Muscle of leg (tissue), 3 donors: ENCODE measurements at regions not wholly inside any gene's neighbourhood (a gene's known extent, or its start where the extent isn't known, plus 50 kb on each side); places are given as distances from the start of the nearest gene placed in this dataset.

Experiments used
- DNase-seq: peaks from one replicate; pipeline ENCODE4 v3.0.0; 2013
- H3K27ac ChIP-seq: one replicate; pipeline ENCODE4 v1.5.1; 2013; ENCODE audit warnings: mild to moderate bottlenecking, low read length, control low read depth
- H3K27me3 ChIP-seq: one replicate; pipeline ENCODE4 v1.6.1; 2013; ENCODE audit warnings: low read length; ENCODE audit not compliant: control insufficient read depth, insufficient read depth
- H3K36me3 ChIP-seq: one replicate; pipeline ENCODE4 v1.6.1; 2013; ENCODE audit warnings: low read length; ENCODE audit not compliant: control insufficient read depth, insufficient read depth
- H3K4me1 ChIP-seq: one replicate; pipeline ENCODE4 v1.6.1; 2013; ENCODE audit warnings: low read length; ENCODE audit not compliant: control insufficient read depth, insufficient read depth
- H3K4me3 ChIP-seq: one replicate; pipeline ENCODE4 v1.5.1; 2013; ENCODE audit warnings: low read length, control low read depth
- H3K9me3 ChIP-seq: replicated peaks from 2 replicates; pipeline ENCODE4 v1.6.1; 2013; ENCODE audit warnings: low read depth, low read length; ENCODE audit not compliant: control insufficient read depth
- WGBS: methylation state at CpG from one replicate; pipeline ENCODE4 v1.1.5; 2013; ENCODE audit warnings: missing lambda C conversion rate; ENCODE audit not compliant: insufficient coverage; 5-methylcytosine and 5-hydroxymethylcytosine counted together

DNA sequence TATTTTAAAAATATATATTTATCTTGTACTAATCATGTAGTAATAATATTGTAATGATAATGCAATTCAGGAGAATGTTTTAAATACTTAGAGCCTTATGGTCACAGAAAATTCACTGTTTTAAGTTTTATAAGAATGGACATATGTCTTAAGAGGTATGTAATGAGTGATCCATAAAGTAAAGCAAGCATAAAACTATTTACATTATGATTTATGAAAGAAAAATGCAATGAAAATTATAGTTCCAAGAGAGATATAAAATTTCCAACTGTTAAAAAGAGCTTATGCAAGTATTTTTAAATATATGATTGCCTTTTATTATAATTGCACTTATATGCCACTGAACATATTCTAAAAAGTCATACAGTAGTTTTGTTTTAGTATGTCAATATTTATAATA, 157.5 kb upstream of the TARS1 start:
- no peak overlapping the region for H3K27ac ChIP-seq
- H3K4me3 ChIP-seq, result no peak overlapping the region
- no peaks in the 10 kb centered on the region for H3K27me3 ChIP-seq
- no peaks in the 10 kb centered on the region for H3K4me1 ChIP-seq
- no peaks in the 10 kb centered on the region for H3K36me3 ChIP-seq
- DNase-seq, result no peak
- no peaks in the 10 kb centered on the region for H3K9me3 ChIP-seq

DNA sequence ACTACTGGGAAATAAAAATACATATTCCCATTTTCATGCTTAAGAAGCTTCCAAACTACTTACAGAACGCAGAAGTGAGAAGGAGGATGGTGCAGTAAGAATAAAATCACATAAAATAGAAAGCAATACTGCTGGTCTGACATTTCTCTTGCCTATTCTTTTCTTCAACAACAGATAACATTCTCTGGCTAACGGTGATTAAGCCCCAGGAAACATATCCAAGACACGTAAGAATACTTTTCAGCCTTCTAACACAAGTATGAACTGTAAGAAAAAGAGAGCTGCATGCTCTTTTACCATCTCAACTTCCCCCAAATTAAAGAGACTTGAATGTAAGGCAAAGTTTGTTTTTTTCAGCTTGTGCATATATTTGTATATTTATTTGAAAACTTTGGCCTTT, 156.1 kb upstream of the TARS1 start:
- Histone ChIP-seq H3K4me3 (no peak overlapping the region), H3K27ac (no peak overlapping the region), H3K27me3 (no peaks in the 10 kb centered on the region)

DNA sequence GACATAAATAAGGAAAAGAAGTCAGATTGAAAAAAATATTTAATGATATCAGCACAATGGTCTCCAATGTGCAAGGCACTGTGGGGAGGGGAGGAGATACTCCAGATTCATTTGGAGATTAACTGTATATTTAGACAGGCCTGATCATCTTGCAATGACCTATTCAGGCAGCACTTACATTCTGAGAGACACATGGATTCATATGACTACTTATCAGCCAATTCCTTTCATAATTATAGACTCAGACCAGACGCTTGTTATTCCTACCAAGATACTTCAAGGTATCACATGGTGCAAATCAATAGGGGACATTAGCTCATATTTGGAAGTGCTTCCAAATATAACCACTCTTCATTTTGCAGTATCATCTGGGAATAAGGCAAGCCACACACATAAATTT, 153.5 kb upstream of the TARS1 start:
- Histone ChIP-seq H3K36me3 (no peaks in the 10 kb centered on the region), H3K4me1 (no peaks in the 10 kb centered on the region), H3K27me3 (no peaks in the 10 kb centered on the region), H3K4me3 (no peak overlapping the region), H3K27ac (no peak overlapping the region), H3K9me3 (no peaks in the 10 kb centered on the region)
- no CpG with 5 or more reads among the region's 1 CpG for WGBS
- DNase-seq, result no peak

More for the DNA sequence above, 156.1 kb upstream of the TARS1 start:
- DNase-seq, result no peak
- no peaks in the 10 kb centered on the region for H3K9me3 ChIP-seq
- WGBS, result no CpG with 5 or more reads among the region's 3 CpGs
- H3K4me1 ChIP-seq, result no peaks in the 10 kb centered on the region
- H3K36me3 ChIP-seq, result no peaks in the 10 kb centered on the region

DNA sequence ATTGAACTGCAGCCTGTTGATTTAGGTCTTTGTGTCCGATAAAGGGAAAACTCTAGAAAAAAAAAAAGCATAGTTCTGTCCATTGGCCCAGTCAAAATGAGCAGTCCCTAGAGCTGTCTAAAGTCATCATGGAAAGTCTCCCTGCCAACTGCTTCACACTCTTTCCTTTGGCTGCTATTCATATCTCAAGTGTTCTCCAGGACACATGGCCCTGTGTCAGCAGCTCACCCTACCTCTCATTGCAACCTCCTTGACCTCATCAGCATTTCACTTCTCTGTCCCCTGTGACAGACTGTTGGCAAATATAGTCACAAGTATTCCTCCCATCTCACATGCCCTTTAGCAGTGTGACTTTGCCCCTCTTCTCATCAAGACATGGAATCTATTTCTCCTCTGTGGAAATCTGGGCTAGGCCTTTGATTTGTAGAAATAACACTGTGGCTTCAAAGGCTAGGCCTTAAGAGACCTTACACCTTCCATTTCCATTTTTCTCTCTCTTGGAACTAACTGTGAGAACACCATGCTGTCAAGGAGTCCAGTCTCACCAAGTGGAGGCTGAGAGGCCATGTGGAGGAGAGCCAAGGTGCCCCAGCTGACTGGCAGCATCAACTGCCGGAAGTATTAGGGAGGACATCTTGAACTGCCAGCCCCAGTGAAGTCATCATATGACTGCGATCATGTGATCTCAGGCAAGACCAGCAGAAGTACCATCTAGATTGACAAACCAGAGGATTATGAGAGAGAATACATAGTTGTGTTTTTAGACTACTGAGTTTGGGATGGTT, 149.4 kb upstream of the TARS1 start:
- peak overlapping the region; percentile 37 for H3K27ac ChIP-seq
- no peaks in the 10 kb centered on the region for H3K36me3 ChIP-seq
- 90% methylated on average over 2 of the region's 3 CpGs for WGBS
- no peaks in the 10 kb centered on the region for H3K9me3 ChIP-seq
- no peak for DNase-seq
- H3K27me3 ChIP-seq, result no peaks in the 10 kb centered on the region
- H3K4me3 ChIP-seq, result no peak overlapping the region
- no peaks in the 10 kb centered on the region for H3K4me1 ChIP-seq

DNA sequence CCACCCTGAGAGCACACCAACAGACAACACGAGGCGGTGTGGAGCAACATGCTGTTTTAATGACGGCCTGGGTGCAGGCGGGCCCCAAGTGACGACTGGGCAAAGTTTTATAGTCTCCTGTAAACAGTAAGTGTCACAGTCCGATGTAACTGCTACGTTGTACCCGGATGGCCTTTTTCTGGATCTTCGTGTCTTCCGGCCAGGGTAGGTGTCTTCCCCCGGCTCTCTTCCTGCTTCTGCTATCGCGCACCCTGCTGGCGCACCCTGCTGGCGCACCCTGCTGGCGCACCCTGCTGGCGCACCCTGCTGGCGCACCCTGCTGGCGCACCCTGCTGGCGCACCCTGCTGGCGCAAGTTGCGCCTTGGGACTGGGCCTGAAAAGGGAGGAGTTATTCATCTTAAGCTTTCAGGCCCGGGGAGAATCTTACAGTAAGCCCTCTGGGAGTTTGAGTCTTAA, 143.0 kb upstream of the TARS1 start:
- 89% methylated on average over 19 of the region's 23 CpGs for WGBS

DNA sequence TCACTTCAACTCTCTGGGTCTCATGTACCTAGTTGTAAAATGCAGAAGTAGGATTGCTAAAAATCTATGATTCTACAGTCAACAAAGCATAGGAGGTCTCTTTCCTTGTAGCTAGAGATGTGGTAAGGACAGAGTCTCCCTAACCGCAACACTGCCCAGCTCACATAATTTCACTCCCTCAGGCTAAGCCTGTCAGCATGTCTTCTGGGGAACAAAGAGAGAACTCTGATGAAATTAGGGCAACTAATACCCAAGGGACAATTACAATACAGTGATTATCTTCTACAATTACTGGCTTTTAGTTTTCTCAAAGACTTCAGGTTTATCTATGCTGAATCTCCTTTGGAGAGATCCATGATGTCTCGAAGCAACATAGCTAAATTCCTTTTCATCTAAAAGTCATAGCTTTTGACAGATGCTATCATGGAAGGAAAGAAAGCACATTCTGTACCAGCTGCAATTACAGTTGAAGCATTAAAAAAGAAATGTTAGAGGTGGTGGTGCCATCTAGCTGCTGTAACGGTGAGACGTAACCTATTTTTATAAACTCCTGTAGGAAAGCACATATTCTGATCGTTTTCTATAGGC, 141.1 kb upstream of the TARS1 start:
- DNase-seq, result peak; percentile 59
- no CpG with 5 or more reads among the region's 5 CpGs for WGBS
- no peak overlapping the region for H3K27ac ChIP-seq

More for the DNA sequence above, 143.0 kb upstream of the TARS1 start:
- H3K9me3 ChIP-seq, result peaks cover 2% of the 10 kb centered on the region
- no peak overlapping the region for H3K4me3 ChIP-seq
- H3K27ac ChIP-seq, result no peak overlapping the region
- no peaks in the 10 kb centered on the region for H3K36me3 ChIP-seq
- no peaks in the 10 kb centered on the region for H3K27me3 ChIP-seq
- no peaks in the 10 kb centered on the region for H3K4me1 ChIP-seq
- DNase-seq, result no peak

DNA sequence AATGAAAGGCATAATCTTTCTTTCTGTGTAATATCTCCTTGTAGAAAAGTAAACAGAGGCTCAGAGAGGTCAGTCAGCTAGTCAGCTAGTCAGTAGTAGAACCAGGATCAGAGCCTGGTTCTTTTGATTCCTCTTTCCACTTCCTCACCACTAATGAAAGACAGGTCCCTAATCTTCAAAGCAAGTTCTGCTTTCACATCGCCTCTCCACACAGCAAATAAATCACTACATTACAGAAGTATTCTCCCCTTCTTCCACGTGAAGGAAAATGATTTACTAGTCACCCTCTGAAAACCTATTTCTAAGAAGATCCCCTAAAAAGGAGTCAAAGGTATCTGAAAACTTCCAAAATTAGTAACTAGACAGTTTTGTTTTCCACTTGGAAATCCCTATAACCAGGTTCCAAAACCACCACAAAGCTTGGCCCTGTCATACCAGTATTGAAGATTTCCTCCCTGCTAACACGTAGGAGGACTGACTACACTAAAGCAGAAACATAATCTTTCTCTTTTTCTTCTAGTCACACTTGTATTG, 140.5 kb upstream of the TARS1 start:
- H3K27me3 ChIP-seq, result no peaks in the 10 kb centered on the region
- no peak overlapping the region for H3K27ac ChIP-seq
- H3K36me3 ChIP-seq, result no peaks in the 10 kb centered on the region
- no peak overlapping the region for H3K4me3 ChIP-seq
- DNase-seq, result peak; percentile 62
- no peaks in the 10 kb centered on the region for H3K4me1 ChIP-seq
- WGBS, result 66% methylated on average over 2 of the region's 3 CpGs
- H3K9me3 ChIP-seq, result peaks cover 2% of the 10 kb centered on the region

More for the DNA sequence above, 141.1 kb upstream of the TARS1 start:
- Histone ChIP-seq H3K27me3 (no peaks in the 10 kb centered on the region), H3K4me3 (no peak overlapping the region), H3K36me3 (no peaks in the 10 kb centered on the region), H3K4me1 (no peaks in the 10 kb centered on the region), H3K9me3 (peaks cover 2% of the 10 kb centered on the region)

DNA sequence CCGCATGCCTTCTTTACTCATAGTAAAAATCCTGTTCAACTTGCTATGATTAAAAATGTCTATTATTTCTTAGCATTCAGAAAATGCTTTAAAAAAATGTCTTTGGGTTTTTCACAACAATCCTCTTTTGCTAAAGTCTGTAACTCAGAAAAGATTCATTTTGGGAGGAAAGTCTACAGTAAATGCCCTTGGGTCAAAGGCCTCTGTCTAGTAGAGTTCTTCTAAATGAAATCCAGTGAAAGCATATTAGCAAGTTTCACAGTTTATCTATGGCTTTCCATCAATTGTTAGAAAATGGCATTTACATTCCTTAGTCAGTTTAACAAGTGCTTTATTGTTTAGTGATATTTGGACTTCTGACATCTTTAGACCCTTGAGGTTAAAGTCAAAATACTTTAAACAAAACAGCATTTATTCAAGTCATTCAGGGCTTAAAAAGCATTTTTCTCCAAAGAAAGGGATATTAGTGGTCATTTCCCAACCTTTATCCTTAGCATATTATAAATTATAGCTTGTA, 137.1 kb upstream of the TARS1 start:
- no peak overlapping the region for H3K27ac ChIP-seq
- no CpG with 5 or more reads among the region's 1 CpG for WGBS
- no peak for DNase-seq

DNA sequence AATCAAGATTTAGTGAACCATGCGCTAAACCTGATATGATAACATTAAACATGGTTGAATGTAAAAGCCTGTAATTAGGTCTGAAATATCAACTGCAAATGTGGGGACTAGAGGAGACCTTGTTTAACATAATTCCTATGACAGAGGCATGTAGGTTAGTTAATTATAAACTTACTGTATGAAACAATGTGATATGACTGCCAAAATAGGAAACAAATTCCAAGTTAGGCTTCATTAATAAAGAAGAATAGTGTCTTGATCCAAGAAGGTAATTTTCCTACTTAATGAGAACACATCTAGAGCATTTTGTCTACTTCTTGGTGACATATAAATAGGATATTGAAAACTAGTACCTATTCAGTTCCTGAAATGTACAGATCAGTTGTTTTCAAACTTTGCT, 136.2 kb upstream of the TARS1 start:
- peaks cover 2% of the 10 kb centered on the region for H3K4me1 ChIP-seq
- no peak overlapping the region for H3K27ac ChIP-seq
- H3K27me3 ChIP-seq, result no peaks in the 10 kb centered on the region
- H3K9me3 ChIP-seq, result peaks cover 2% of the 10 kb centered on the region
- no peaks in the 10 kb centered on the region for H3K36me3 ChIP-seq
- WGBS, result no CpG with 5 or more reads among the region's 1 CpG
- DNase-seq, result no peak
- no peak overlapping the region for H3K4me3 ChIP-seq

More for the DNA sequence above, 137.1 kb upstream of the TARS1 start:
- no peaks in the 10 kb centered on the region for H3K4me1 ChIP-seq
- H3K36me3 ChIP-seq, result no peaks in the 10 kb centered on the region
- no peak overlapping the region for H3K4me3 ChIP-seq
- no peaks in the 10 kb centered on the region for H3K27me3 ChIP-seq
- peaks cover 2% of the 10 kb centered on the region for H3K9me3 ChIP-seq

DNA sequence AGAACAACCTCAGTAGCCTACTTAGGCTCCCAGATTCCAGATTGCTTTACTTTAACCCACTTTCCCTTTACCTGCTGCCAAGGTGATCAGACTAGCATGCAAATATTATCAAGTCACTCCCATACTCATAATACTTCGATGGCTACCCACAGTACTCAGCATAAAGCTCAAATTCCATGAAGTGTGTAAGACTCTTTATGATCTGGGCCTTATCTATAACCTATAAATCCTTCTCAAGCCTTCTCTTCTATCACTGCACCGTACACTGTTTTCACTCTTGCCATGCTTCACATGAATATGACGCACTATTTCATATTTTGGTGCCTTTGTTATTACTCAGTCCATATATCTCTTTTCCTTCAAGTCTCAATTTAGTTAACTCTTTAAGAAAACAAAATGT, 135.2 kb upstream of the TARS1 start:
- Histone ChIP-seq H3K4me3 (no peak overlapping the region), H3K4me1 (peaks cover 2% of the 10 kb centered on the region), H3K36me3 (no peaks in the 10 kb centered on the region), H3K27me3 (no peaks in the 10 kb centered on the region), H3K9me3 (peaks cover 2% of the 10 kb centered on the region), H3K27ac (no peak overlapping the region)
- 100% methylated on average over 1 of the region's 3 CpGs for WGBS
- DNase-seq, result no peak
